Endothelial cell of umbilical vein (primary cell): ENCODE measurements at regions not wholly inside any gene's neighbourhood (a gene's known extent, or its start where the extent isn't known, plus 50 kb on each side); places are given as distances from the start of the nearest gene placed in this dataset.

Source experiments
- JUN ChIP-seq: IDR thresholded peaks from 2 replicates; pipeline ENCODE4 v1.6.1; 2011; ENCODE audit warnings: borderline replicate concordance, low read depth; ENCODE audit not compliant: insufficient read length, insufficient read depth
- MYC ChIP-seq: IDR thresholded peaks from one replicate; pipeline ENCODE4 v1.6.1; 2011; ENCODE audit warnings: mild to moderate bottlenecking, low read depth, low read length
- POLR2A ChIP-seq: IDR thresholded peaks from 2 replicates; pipeline ENCODE4 v1.6.1; 2012; ENCODE audit warnings: low read depth, mild to moderate bottlenecking, control low read depth, low read length
- POLR2AphosphoS5 ChIP-seq: IDR thresholded peaks from 2 replicates; pipeline ENCODE4 v1.6.1; 2012; ENCODE audit warnings: low read depth, mild to moderate bottlenecking, control low read depth, low read length, moderate library complexity; ENCODE audit not compliant: insufficient read depth
- TF ChIP-seq, protein P1 (sequence below), 2 donors: IDR thresholded peaks; 1 replicate in 1 of 2; 2 replicates in 1 of 2; pipeline ENCODE4 v1.5.1; 2011; ENCODE audit warnings: low read length in 2 of 2, mild to moderate bottlenecking in 2 of 2, moderate library complexity in 2 of 2, control low read depth in 1 of 2, inconsistent platforms in 1 of 2, low read depth in 1 of 2; ENCODE audit not compliant: insufficient read depth in 1 of 2; ENCODE audit errors: extremely low read depth in 1 of 2

DNA sequence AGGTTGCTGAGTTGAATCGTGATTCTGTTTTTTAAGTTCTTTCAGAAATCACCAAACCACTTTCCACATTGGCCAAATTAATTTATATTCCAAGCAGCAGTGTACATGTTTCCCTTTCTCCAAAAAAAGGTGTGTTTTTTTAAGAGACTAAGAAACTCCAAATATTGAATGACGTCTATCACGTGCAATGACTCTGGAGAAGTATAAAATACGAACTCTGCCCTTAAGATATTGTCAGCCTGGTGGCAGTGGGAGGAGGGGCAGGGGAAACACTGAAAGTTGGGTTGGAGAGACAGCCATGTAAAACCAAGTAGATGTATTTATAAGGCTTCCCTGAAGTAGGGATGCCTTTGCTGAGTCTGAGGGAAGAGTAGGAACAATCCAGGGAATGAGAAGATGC is 50.1 kb upstream of the DHRS4 start:
- TF ChIP-seq, protein P1, sequence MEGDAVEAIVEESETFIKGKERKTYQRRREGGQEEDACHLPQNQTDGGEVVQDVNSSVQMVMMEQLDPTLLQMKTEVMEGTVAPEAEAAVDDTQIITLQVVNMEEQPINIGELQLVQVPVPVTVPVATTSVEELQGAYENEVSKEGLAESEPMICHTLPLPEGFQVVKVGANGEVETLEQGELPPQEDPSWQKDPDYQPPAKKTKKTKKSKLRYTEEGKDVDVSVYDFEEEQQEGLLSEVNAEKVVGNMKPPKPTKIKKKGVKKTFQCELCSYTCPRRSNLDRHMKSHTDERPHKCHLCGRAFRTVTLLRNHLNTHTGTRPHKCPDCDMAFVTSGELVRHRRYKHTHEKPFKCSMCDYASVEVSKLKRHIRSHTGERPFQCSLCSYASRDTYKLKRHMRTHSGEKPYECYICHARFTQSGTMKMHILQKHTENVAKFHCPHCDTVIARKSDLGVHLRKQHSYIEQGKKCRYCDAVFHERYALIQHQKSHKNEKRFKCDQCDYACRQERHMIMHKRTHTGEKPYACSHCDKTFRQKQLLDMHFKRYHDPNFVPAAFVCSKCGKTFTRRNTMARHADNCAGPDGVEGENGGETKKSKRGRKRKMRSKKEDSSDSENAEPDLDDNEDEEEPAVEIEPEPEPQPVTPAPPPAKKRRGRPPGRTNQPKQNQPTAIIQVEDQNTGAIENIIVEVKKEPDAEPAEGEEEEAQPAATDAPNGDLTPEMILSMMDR (IDR thresholded peaks at IDR 0.05; ENCODE audit: extremely low read depth in 1 of 2, insufficient read depth in 1 of 2, low read depth in 1 of 2, low read length in 2 of 2) = no peak
- TF ChIP-seq POLR2A = no peak
- TF ChIP-seq MYC = no peak
- TF ChIP-seq JUN = no peak
- no peak for TF ChIP-seq POLR2AphosphoS5
